ENCODE measurements at regions not wholly inside any gene's neighbourhood (a gene's known extent, or its start where the extent isn't known, plus 50 kb on each side); places are given as distances from the start of the nearest gene placed in this dataset.

DNA sequence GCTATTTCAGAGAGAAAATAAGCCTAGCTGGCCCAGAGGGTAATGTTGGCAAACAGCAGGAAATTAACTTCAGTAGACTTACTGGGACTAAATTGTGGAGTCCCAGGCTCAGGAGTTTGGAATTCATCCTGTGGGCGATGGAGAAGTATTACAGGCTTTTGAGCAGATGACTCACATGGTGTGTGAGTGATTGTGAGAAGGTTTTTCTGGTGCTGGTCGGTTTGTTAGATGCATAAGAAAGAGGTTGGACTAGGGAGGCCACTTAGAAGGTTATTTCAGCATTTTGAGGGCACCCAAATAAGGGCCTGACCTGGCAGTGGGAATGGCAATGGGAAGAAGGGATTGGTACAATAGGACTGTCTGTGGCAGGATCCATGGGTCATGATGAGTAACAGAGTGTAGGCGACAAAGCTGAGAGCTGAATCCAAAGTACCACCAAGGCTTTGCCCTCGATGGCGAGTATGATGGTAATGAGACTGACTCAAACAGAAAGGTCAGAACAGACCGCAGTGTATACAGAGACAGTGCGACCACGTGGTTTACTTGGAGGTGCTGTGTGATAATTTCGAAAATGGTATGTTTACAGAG, 69.2 kb upstream of the KIF26B start:
- no peak for TF ChIP-seq EZH2 (IDR thresholded peaks at IDR 0.05)
- TF ChIP-seq POLR2AphosphoS5 (IDR thresholded peaks at IDR 0.05; ENCODE audit: borderline replicate concordance, low read depth, low read length), result no peak

Measured in SK-N-MC (cell line).